HCT116 (cell line): ENCODE measurements at regions not wholly inside any gene's neighbourhood (a gene's known extent, or its start where the extent isn't known, plus 50 kb on each side); places are given as distances from the start of the nearest gene placed in this dataset.

Source experiments
- ATAC-seq: fragments of 200-7000 bp; cut with Tn5 transposase; 2 replicates; pipeline ENCODE4 v1.9.1; 2020; ENCODE audit warnings: mild to moderate bottlenecking, moderate library complexity
- BruUV-seq: library from RNA; stranded (reverse); fragments of 400-500 nt; replicated peaks from 2 replicates; lab custom pipeline; 2021; lab: Mats Ljungman, UMichigan
- CTCF ChIA-PET: fragments of 300-600 bp; sonication (Branson Sonifier 250); formaldehyde crosslinking; loops from one replicate; lab custom pipeline; 2021; ENCODE audit warnings: antibody characterized with exemption; lab: Charles Lee
- POLR2A ChIA-PET: fragments of 300-600, 350-600 bp; sonication (Branson Sonifier 250); formaldehyde crosslinking; loops from one replicate; lab custom pipeline; 2021; ENCODE audit warnings: antibody characterized with exemption; lab: Charles Lee
- RAD21 ChIA-PET, 2 experiments: fragments of 300-600 bp; sonication (Branson Sonifier 250); formaldehyde crosslinking; loops; one replicate each; lab custom pipeline; 2023; ENCODE audit warnings: low total read pairs in 2 of 2; ENCODE audit not compliant: uncharacterized antibody in 2 of 2, unreplicated experiment in 2 of 2, low non-redundant PET in 1 of 2; lab: Charles Lee
- DNase-seq: peaks from one replicate; pipeline ENCODE4 v3.0.0-alpha.2; 2010; ENCODE audit warnings: low read depth, low spot score
- H2AFZ ChIP-seq: fragments of 200-600 bp; shearing (Covaris generic), sonication (generic); 2 replicates; pipeline ENCODE4 v1.6.1; 2017; ENCODE audit warnings: low read depth, mixed run types, mixed read lengths, antibody characterized with exemption, low read length; ENCODE audit not compliant: poor library complexity, severe bottlenecking
- H3K27ac ChIP-seq: 2 replicates; pipeline ENCODE4 v1.5.1; 2012; ENCODE audit warnings: low read depth, low read length
- H3K27me3 ChIP-seq: fragments of 200-600 bp; sonication (generic); 2 replicates; pipeline ENCODE4 v1.6.1; 2016; ENCODE audit warnings: mixed run types, low read length, mixed read lengths; ENCODE audit not compliant: insufficient read depth
- H3K36me3 ChIP-seq, 2 experiments: fragments of 200-500 bp in 1 of 2; fragments of 200-600 bp in 1 of 2; sonication (Bioruptor generic) in 1 of 2; sonication (generic) in 1 of 2; 2 replicates each; pipeline versions ENCODE4 v1.5.1 to v1.6.1; 2014 to 2016; ENCODE audit warnings: low read length in 2 of 2, inconsistent platforms in 1 of 2, mixed read lengths in 1 of 2, mixed run types in 1 of 2; ENCODE audit not compliant: insufficient read depth in 2 of 2, control insufficient read depth in 1 of 2
- H3K4me1 ChIP-seq, 2 experiments: fragments of 200-600 bp in 1 of 2; sonication (generic) in 1 of 2; 2 replicates each; pipeline versions ENCODE4 v1.5.1 to v1.6.1; 2012 to 2017; ENCODE audit warnings: low read length in 2 of 2, inconsistent platforms in 1 of 2, mild to moderate bottlenecking in 1 of 2, mixed read lengths in 1 of 2, mixed run types in 1 of 2, moderate library complexity in 1 of 2; ENCODE audit not compliant: insufficient read depth in 2 of 2, control insufficient read depth in 1 of 2
- H3K4me2 ChIP-seq: fragments of 200-600 bp; sonication (generic); 2 replicates; pipeline ENCODE4 v1.6.1; 2017; ENCODE audit warnings: mixed run types, low read length, mixed read lengths
- H3K4me3 ChIP-seq, 2 experiments: fragments of 200-600 bp in 1 of 2; sonication (generic) in 1 of 2; replicated peaks in 1 of 2; 2 replicates each; pipeline ENCODE4 v1.5.1; 2011 to 2016; ENCODE audit warnings: low read length in 2 of 2, control low read depth in 1 of 2, low read depth in 1 of 2, mild to moderate bottlenecking in 1 of 2, mixed read lengths in 1 of 2, mixed run types in 1 of 2
- H3K79me2 ChIP-seq: fragments of 200-600 bp; sonication (generic); 2 replicates; pipeline ENCODE4 v1.6.1; 2017; ENCODE audit warnings: mild to moderate bottlenecking, mixed run types, low read length, moderate library complexity, mixed read lengths; ENCODE audit not compliant: insufficient read depth
- H3K9ac ChIP-seq: fragments of 200-600 bp; sonication (generic); 2 replicates; pipeline ENCODE4 v1.6.1; 2016; ENCODE audit warnings: low read length, mixed read lengths
- H3K9me2 ChIP-seq: fragments of 200-600 bp; sonication (generic), shearing (Covaris generic); 2 replicates; pipeline ENCODE4 v1.6.1; 2017; ENCODE audit warnings: mixed run types, mild to moderate bottlenecking, moderate library complexity; ENCODE audit not compliant: insufficient read depth
- H3K9me3 ChIP-seq, 2 experiments: fragments of 200-500 bp in 1 of 2; fragments of 200-600 bp in 1 of 2; sonication (Bioruptor generic) in 1 of 2; sonication (generic) in 1 of 2; 2 replicates each; pipeline ENCODE4 v1.6.1; 2014 to 2017; ENCODE audit warnings: low read length in 2 of 2, mixed read lengths in 2 of 2, inconsistent platforms in 1 of 2, low read depth in 1 of 2, mild to moderate bottlenecking in 1 of 2, mixed run types in 1 of 2, moderate library complexity in 1 of 2; ENCODE audit not compliant: control insufficient read depth in 1 of 2, insufficient read depth in 1 of 2
- H4K20me1 ChIP-seq: fragments of 200-600 bp; sonication (generic), shearing (Covaris generic); 2 replicates; pipeline ENCODE4 v1.6.1; 2017; ENCODE audit warnings: mixed run types, mild to moderate bottlenecking, moderate library complexity; ENCODE audit not compliant: insufficient read depth
- EGR1 ChIP-seq: IDR thresholded peaks from 2 replicates; pipeline ENCODE4 v1.6.1; 2012; ENCODE audit warnings: low read depth
- ELF1 ChIP-seq: IDR thresholded peaks from 2 replicates; pipeline ENCODE4 v1.6.1; 2012; ENCODE audit warnings: low read depth, borderline replicate concordance
- EZH2phosphoT487 ChIP-seq: fragments of 200-600 bp; IDR thresholded peaks from 2 replicates; pipeline ENCODE4 v1.6.1; 2018; ENCODE audit warnings: antibody characterized with exemption, borderline replicate concordance
- JUND ChIP-seq: IDR thresholded peaks from 2 replicates; pipeline ENCODE4 v1.6.1; 2012
- POLR2A ChIP-seq: IDR thresholded peaks from 2 replicates; pipeline ENCODE4 v1.7.0; 2011; ENCODE audit warnings: borderline replicate concordance; ENCODE audit not compliant: insufficient read depth, insufficient read length; ENCODE audit errors: extremely low read depth
- RAD21 ChIP-seq: IDR thresholded peaks from 2 replicates; pipeline ENCODE4 v1.6.1; 2012; ENCODE audit warnings: low read depth, mild to moderate bottlenecking
- REST ChIP-seq: IDR thresholded peaks from 2 replicates; pipeline ENCODE4 v1.6.1; 2012; ENCODE audit warnings: low read depth
- SIN3A ChIP-seq: IDR thresholded peaks from 2 replicates; pipeline ENCODE4 v1.6.1; 2012; ENCODE audit warnings: low read depth
- SP1 ChIP-seq: IDR thresholded peaks from 2 replicates; pipeline ENCODE4 v1.6.1; 2012; ENCODE audit warnings: low read depth
- TCF7L2 ChIP-seq: IDR thresholded peaks from 2 replicates; pipeline ENCODE4 v1.7.0; 2011; ENCODE audit warnings: borderline replicate concordance, inconsistent platforms; ENCODE audit not compliant: insufficient read depth, insufficient read length; ENCODE audit errors: extremely low read depth
- ZBTB33 ChIP-seq: IDR thresholded peaks from 2 replicates; pipeline ENCODE4 v1.6.1; 2011; ENCODE audit warnings: mild to moderate bottlenecking, low read length, moderate library complexity; ENCODE audit not compliant: insufficient replicate concordance; ENCODE audit errors: extremely low read depth
- ZFX ChIP-seq: fragments of 450-650 bp; IDR thresholded peaks from 2 replicates; pipeline ENCODE4 v1.6.1; 2017
- intact Hi-C: fragments of 100-400 bp; cut with micrococcal nuclease; formaldehyde crosslinking; loops from 2 replicates; pipeline ENCODE4 v1.10.0; 2022

- no TSS peak for BruUV-seq
- no peak overlapping the region for H3K4me3 ChIP-seq
- CTCF ChIA-PET = no interaction called here
- H3K27ac ChIP-seq = no peak overlapping the region
- no peak overlapping the region for H2AFZ ChIP-seq
- H3K4me1 ChIP-seq = no peaks in the 10 kb centered on the region
- H3K27me3 ChIP-seq = no peaks in the 10 kb centered on the region
- intact Hi-C loops = no loop called here
- TF ChIP-seq ZFX (no peak), EGR1 (no peak), REST (no peak), TCF7L2 (no peak), SP1 (no peak), RAD21 (no peak), POLR2A (no peak), EZH2phosphoT487 (no peak), JUND (no peak), ZBTB33 (no peak), ELF1 (no peak), SIN3A (no peak)
- TF ChIP-seq, all 23 proteins: peak for 0
- H4K20me1 ChIP-seq = no peaks in the 10 kb centered on the region
- H3K9me3 ChIP-seq = no peaks in the 10 kb centered on the region
- no peaks in the 10 kb centered on the region for H3K36me3 ChIP-seq
- DNase-seq = no peak
- no peak for ATAC-seq
- ChIA-PET RAD21 (no interaction called here), POLR2A (no interaction called here)
- H3K9me2 ChIP-seq = no peaks in the 10 kb centered on the region
- H3K9ac ChIP-seq = no peak overlapping the region
- H3K79me2 ChIP-seq = no peaks in the 10 kb centered on the region
- H3K4me2 ChIP-seq = no peak overlapping the region
Measured at GRCh38 chr6:168961264-168961656, 292.4 kb downstream of the THBS2 start.
